Endothelial cell (in vitro differentiated cells): ENCODE measurements at regions not wholly inside any gene's neighbourhood (a gene's known extent, or its start where the extent isn't known, plus 50 kb on each side); places are given as distances from the start of the nearest gene placed in this dataset.

Experiments used
- DNase-seq: peaks from one replicate; pipeline ENCODE4 v3.0.0; 2021; ENCODE audit warnings: low spot score
- H3K27ac Mint-ChIP-seq: one replicate; pipeline ENCODE4 v1.8.0; 2021; ENCODE audit warnings: mixed read lengths, inconsistent platforms; ENCODE audit not compliant: unreplicated experiment
- H3K27me3 Mint-ChIP-seq: one replicate; pipeline ENCODE4 v1.8.0; 2021; ENCODE audit warnings: mild to moderate bottlenecking, moderate library complexity, mixed read lengths, inconsistent platforms; ENCODE audit not compliant: unreplicated experiment
- H3K36me3 Mint-ChIP-seq: one replicate; pipeline ENCODE4 v1.8.0; 2021; ENCODE audit warnings: mild to moderate bottlenecking, low read depth, mixed read lengths, inconsistent platforms; ENCODE audit not compliant: unreplicated experiment
- H3K4me1 Mint-ChIP-seq: one replicate; pipeline ENCODE4 v1.8.0; 2021; ENCODE audit warnings: mild to moderate bottlenecking, mixed read lengths, inconsistent platforms; ENCODE audit not compliant: unreplicated experiment
- H3K4me3 Mint-ChIP-seq: one replicate; pipeline ENCODE4 v1.8.0; 2021; ENCODE audit warnings: mild to moderate bottlenecking, mixed read lengths, inconsistent platforms; ENCODE audit not compliant: unreplicated experiment
- H3K9me3 Mint-ChIP-seq: one replicate; pipeline ENCODE4 v1.8.0; 2021; ENCODE audit warnings: mixed read lengths, inconsistent platforms; ENCODE audit not compliant: unreplicated experiment
- TF ChIP-seq, protein P1 (sequence below): fragments of 200-600 bp; sonication (generic); IDR thresholded peaks from one replicate; pipeline ENCODE4 v1.5.0; 2021; ENCODE audit warnings: antibody characterized with exemption; ENCODE audit not compliant: unreplicated experiment

DNA sequence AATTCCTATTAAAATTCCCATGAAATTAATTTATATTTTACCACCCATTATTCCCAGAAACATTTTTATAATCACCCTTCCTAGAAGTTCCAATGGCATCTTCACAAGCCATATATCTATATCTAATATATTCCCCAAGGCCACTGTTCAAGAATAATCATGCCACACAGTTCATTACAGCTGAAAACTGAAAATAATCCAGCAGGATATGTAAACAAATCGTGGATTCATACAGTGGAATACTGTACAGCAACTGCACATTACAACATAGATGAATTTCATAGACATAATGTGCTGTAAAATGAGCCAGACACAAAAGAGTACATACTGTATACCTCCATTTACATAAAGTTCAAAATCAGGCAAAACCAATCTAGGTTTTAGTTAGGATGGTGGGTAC lies 63.9 kb upstream of the SERPINE2 start:
- TF ChIP-seq, protein P1, sequence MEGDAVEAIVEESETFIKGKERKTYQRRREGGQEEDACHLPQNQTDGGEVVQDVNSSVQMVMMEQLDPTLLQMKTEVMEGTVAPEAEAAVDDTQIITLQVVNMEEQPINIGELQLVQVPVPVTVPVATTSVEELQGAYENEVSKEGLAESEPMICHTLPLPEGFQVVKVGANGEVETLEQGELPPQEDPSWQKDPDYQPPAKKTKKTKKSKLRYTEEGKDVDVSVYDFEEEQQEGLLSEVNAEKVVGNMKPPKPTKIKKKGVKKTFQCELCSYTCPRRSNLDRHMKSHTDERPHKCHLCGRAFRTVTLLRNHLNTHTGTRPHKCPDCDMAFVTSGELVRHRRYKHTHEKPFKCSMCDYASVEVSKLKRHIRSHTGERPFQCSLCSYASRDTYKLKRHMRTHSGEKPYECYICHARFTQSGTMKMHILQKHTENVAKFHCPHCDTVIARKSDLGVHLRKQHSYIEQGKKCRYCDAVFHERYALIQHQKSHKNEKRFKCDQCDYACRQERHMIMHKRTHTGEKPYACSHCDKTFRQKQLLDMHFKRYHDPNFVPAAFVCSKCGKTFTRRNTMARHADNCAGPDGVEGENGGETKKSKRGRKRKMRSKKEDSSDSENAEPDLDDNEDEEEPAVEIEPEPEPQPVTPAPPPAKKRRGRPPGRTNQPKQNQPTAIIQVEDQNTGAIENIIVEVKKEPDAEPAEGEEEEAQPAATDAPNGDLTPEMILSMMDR: no peak
- DNase-seq: no peak
- Mint-ChIP-seq H3K4me1 (peaks cover 5% of the 10 kb centered on the region), H3K36me3 (peaks cover 3% of the 10 kb centered on the region), H3K27ac (no peak overlapping the region), H3K9me3 (no peaks in the 10 kb centered on the region), H3K4me3 (no peak overlapping the region), H3K27me3 (no peaks in the 10 kb centered on the region)

DNA sequence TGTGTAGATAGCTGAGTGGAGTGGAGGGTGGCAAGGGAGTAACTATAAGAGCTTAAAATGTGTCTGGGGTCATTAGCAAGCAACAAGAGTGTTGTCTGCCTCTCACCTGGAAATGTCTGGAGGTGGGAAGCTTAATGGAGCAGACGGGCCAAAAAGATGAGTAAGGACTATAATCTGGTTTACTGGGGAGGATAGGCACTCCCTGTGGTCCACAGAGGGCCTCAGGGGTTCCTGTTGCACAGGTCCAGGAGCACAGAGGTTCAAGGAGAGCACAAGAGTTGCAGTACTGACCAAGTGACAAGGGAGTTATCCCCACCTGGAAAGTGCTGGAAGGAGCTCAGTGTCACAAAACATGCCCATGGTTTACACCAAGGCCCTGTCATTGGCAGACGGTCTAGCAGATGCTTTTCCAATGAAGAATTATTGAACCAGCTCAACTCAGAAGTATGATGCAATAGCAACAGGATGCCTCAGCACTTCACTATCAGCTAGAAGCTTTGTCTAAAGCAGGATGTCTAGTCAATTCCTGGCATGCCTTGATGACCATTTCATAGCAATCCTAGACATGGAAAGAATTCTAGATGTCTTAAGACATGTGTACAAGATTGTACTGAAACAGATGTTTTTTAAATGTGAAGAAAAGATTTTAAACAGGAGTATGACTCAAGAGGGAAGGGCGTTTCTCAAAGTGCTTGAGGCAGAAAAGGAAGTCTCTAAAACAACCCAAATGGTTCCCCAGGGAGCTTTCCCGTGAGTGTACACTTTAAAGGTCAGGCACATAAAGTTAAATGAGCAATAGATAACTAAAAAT lies 62.9 kb upstream of the SERPINE2 start:
- Mint-ChIP-seq H3K27ac (no peak overlapping the region), H3K27me3 (peaks cover 2% of the 10 kb centered on the region), H3K4me3 (no peak overlapping the region), H3K4me1 (peaks cover 5% of the 10 kb centered on the region), H3K36me3 (peaks cover 3% of the 10 kb centered on the region), H3K9me3 (no peaks in the 10 kb centered on the region)
- no peak for DNase-seq
- TF ChIP-seq, protein P1: no peak

DNA sequence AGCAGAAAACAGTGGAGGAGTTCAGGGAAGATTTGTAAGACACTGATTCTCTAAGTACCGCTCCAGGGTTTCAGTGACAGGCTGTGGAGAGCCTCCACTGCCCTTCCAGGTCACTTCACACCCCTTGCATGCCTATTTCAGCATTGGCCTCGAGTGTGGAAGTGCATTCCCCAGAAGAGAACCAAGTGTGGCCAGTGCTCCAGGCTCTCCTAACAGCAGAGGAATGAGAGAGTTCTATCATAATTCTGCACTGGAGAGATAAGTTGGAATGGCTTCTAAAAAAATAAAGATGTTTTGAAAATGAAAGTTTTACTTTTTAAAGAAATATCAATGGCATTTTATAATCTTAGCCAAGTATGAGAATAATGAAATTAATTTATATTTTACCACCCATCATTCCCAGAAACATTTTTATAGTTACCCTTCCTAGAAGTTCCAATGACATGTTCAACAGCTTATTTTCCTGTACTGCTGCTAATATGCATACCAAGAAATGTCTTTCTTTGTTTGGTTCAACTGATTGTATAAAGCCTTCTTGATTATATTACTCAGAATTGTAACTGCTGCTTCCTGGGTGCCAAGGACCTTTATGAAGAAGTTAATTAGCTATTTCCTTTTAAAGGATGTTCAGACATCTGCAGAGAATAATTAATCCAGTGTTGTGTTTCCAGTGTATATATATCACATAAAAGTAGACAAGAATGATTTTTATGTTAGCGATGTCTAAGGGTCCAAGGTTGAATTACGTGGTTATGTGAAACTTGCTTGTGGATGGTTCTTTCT lies 61.0 kb upstream of the SERPINE2 start:
- H3K4me1 Mint-ChIP-seq: peaks cover 5% of the 10 kb centered on the region
- TF ChIP-seq, protein P1: no peak
- H3K27ac Mint-ChIP-seq: no peak overlapping the region

DNA sequence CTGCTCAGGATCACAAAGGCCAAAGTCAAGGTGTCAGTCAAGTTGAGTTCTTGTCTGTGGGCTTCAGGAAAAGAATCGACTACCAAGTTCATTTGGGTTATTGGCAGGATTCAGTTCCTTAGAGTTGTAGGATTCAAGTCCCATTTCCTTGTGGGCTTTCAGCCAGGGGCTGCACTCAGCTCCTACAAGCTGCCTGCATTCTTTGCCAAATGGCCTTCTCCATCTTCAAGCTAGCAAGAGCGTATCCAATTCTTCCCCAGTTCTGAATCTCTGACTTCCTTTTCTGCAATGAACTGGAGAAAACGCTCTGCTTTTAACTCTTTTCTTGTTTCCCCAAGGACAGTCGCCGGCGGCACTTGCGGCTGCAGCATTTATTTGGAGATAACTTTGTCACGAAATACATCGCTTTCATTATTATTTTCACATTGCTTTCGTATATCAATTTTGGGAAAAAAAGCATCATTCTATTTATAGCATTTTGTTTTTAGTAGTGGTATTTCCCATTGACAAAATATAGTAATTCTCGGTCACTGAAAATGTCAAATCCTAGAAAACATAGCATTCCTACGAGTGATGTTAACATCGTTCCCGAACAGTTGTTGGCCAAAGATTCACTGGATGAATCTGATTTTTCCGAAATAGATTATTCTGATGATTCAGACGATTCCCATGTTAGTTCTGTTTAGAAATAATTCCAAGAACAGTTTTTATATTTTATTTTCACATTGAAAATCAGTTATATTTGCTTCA lies 59.6 kb upstream of the SERPINE2 start:
- Mint-ChIP-seq H3K27me3 (peaks cover 2% of the 10 kb centered on the region), H3K27ac (no peak overlapping the region), H3K36me3 (peaks cover 11% of the 10 kb centered on the region), H3K4me3 (no peak overlapping the region), H3K4me1 (peaks cover 5% of the 10 kb centered on the region), H3K9me3 (peaks cover 9% of the 10 kb centered on the region)
- DNase-seq: no peak
- TF ChIP-seq, protein P1: no peak

More for the DNA sequence above, 61.0 kb upstream of the SERPINE2 start:
- DNase-seq: no peak
- no peak overlapping the region for H3K4me3 Mint-ChIP-seq
- peaks cover 9% of the 10 kb centered on the region for H3K9me3 Mint-ChIP-seq
- H3K27me3 Mint-ChIP-seq: peaks cover 2% of the 10 kb centered on the region
- peaks cover 11% of the 10 kb centered on the region for H3K36me3 Mint-ChIP-seq
